ENCODE measurements at regions not wholly inside any gene's neighbourhood (a gene's known extent, or its start where the extent isn't known, plus 50 kb on each side); places are given as distances from the start of the nearest gene placed in this dataset.

DNA sequence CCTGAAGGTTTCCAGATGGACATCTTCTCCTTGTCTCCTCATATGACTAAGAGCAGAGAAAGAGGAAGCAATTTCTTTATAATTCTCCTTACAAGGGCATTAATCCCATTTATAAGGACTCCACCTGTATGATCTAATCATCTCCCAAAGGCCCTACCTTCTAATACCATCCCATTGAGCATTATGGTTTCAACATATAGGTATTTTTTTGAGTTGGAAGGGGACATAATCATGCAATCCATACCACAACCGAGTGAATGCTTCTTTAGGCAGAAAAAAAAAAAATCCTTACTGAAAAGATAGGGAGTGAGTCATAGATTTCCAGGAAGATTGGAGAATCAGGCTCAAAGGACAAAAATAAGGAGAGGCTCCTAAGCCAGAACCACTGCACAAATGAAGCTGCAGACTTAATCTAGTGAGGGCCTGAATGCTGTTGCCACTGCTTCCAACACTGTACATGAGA, 312.5 kb upstream of the HS3ST1 start:
- H3K27me3 ChIP-seq (ENCODE audit: insufficient read depth, low read depth) = no peaks in the 10 kb centered on the region
- H3F3A ChIP-seq (ENCODE audit: insufficient read depth, low read depth) = peaks cover 8% of the 10 kb centered on the region; the same call in 1 of the 2 replicates
- H3K4me1 ChIP-seq (replicated peaks; ENCODE audit: insufficient read depth) = peaks cover 13% of the 10 kb centered on the region; the same call in 1 of the 2 replicates
- POLR2A ChIA-PET (ENCODE audit: unreplicated experiment) = no interaction called here
- BruUV-seq (replicated peaks) = no TSS peak
- TF ChIP-seq EZH2 (IDR thresholded peaks at IDR 0.05; ENCODE audit: low read depth) = no peak
- TF ChIP-seq, protein P1, sequence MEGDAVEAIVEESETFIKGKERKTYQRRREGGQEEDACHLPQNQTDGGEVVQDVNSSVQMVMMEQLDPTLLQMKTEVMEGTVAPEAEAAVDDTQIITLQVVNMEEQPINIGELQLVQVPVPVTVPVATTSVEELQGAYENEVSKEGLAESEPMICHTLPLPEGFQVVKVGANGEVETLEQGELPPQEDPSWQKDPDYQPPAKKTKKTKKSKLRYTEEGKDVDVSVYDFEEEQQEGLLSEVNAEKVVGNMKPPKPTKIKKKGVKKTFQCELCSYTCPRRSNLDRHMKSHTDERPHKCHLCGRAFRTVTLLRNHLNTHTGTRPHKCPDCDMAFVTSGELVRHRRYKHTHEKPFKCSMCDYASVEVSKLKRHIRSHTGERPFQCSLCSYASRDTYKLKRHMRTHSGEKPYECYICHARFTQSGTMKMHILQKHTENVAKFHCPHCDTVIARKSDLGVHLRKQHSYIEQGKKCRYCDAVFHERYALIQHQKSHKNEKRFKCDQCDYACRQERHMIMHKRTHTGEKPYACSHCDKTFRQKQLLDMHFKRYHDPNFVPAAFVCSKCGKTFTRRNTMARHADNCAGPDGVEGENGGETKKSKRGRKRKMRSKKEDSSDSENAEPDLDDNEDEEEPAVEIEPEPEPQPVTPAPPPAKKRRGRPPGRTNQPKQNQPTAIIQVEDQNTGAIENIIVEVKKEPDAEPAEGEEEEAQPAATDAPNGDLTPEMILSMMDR (conservative IDR thresholded peaks at IDR 0.05) = no peak
- H2AFZ ChIP-seq = no peak overlapping the region
- H3K9me3 ChIP-seq (ENCODE audit: insufficient read depth, low read depth) = 0 out of 2 replicates have a peak, but pooled peaks cover 2% of the 10 kb centered on the region
- H3K79me2 ChIP-seq (ENCODE audit: low read depth) = no peaks in the 10 kb centered on the region
- peak in 1 of 2 experiments; percentile 64 for DNase-seq
- H3K4me2 ChIP-seq = 0 out of 2 replicates have a peak overlapping the region, but pooled peaks have one; percentile 4
- intact Hi-C loops (cut with micrococcal nuclease; ENCODE audit: unreplicated experiment) = loop anchor here (2.0 kb wide), 1 partner anchor 40 kb away; no protein-coding TSS in a partner anchor
- H3K4me3 ChIP-seq = no peak overlapping the region
- H3K36me3 ChIP-seq (ENCODE audit: low read depth) = no peaks in the 10 kb centered on the region
- 0 out of 2 replicates have a peak overlapping the region, but pooled peaks have one; percentile 27 for H3K27ac ChIP-seq
- H4K20me1 ChIP-seq (ENCODE audit: insufficient read depth) = no peaks in the 10 kb centered on the region
- no peaks in the 10 kb centered on the region for H3K9me2 ChIP-seq (ENCODE audit: insufficient read depth)
- CTCF ChIA-PET = interaction anchor here (0.7 kb wide), 1 partner anchor 9 kb away, joined by 5 read pairs; no protein-coding TSS in a partner anchor

- Histone ChIP-seq H3K4me1 (replicated peaks; ENCODE audit: insufficient read depth) (peaks cover 13% of the 10 kb centered on the region; the same call in 1 of the 2 replicates), H3K36me3 (ENCODE audit: low read depth) (no peaks in the 10 kb centered on the region), H3K27ac (no peak overlapping the region), H3K27me3 (ENCODE audit: insufficient read depth, low read depth) (no peaks in the 10 kb centered on the region), H3K9me3 (ENCODE audit: insufficient read depth, low read depth) (0 out of 2 replicates have a peak, but pooled peaks cover 2% of the 10 kb centered on the region), H3F3A (ENCODE audit: insufficient read depth, low read depth) (peaks cover 8% of the 10 kb centered on the region; the same call in 1 of the 2 replicates), H3K4me2 (no peak overlapping the region), H3K4me3 (no peak overlapping the region), H3K9me2 (ENCODE audit: insufficient read depth) (no peaks in the 10 kb centered on the region), H3K79me2 (ENCODE audit: low read depth) (no peaks in the 10 kb centered on the region), H4K20me1 (ENCODE audit: insufficient read depth) (no peaks in the 10 kb centered on the region), H2AFZ (no peak overlapping the region)
- ChIA-PET CTCF (no interaction called here), POLR2A (ENCODE audit: unreplicated experiment) (no interaction called here)
- BruUV-seq (replicated peaks) = no TSS peak
- DNase-seq = no peak
- intact Hi-C loops (cut with micrococcal nuclease; ENCODE audit: unreplicated experiment) = loop anchor here (2.0 kb wide), 1 partner anchor 39 kb away; no protein-coding TSS in a partner anchor
- TF ChIP-seq EZH2 (IDR thresholded peaks at IDR 0.05; ENCODE audit: low read depth) = no peak
- TF ChIP-seq, protein P1 (conservative IDR thresholded peaks at IDR 0.05) = no peak
These were observed 311.3 kb upstream of the HS3ST1 start for GRCh38 chr4:11739992-11740391.

DNA sequence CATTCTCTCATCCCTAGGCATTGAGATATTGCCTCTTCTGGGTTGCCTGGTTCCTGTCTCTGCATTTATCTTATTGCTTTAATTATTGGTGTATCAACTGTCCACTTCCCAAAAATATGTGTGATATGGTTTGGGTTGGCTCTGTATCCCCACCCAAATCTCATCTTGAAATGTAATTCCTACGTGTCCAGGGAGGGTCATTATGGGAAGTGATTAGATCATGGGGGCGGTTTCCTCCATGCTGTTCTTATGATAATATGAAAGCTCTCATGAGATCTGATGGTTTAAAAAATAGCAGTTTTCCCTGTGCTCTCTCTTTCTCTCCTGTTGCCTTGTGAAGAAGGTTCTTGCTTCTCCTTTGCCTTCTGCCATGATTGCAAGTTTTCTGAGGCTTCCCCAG, 308.3 kb upstream of the HS3ST1 start:
- ChIA-PET CTCF (no interaction called here), POLR2A (ENCODE audit: unreplicated experiment) (no interaction called here)
- no TSS peak for BruUV-seq (replicated peaks)
- Histone ChIP-seq H3K9me2 (ENCODE audit: insufficient read depth) (no peaks in the 10 kb centered on the region), H3K79me2 (ENCODE audit: low read depth) (no peaks in the 10 kb centered on the region), H3K4me2 (no peak overlapping the region), H3K27me3 (ENCODE audit: insufficient read depth, low read depth) (no peaks in the 10 kb centered on the region), H3K4me3 (no peak overlapping the region), H3K27ac (no peak overlapping the region), H3K9me3 (ENCODE audit: insufficient read depth, low read depth) (0 out of 2 replicates have a peak, but pooled peaks cover 2% of the 10 kb centered on the region), H3K4me1 (replicated peaks; ENCODE audit: insufficient read depth) (peaks cover 13% of the 10 kb centered on the region; the same call in 1 of the 2 replicates), H2AFZ (no peak overlapping the region), H3K36me3 (ENCODE audit: low read depth) (no peaks in the 10 kb centered on the region), H3F3A (ENCODE audit: insufficient read depth, low read depth) (peaks cover 8% of the 10 kb centered on the region; the same call in 1 of the 2 replicates), H4K20me1 (ENCODE audit: insufficient read depth) (no peaks in the 10 kb centered on the region)
- DNase-seq = no peak
- intact Hi-C loops (cut with micrococcal nuclease; ENCODE audit: unreplicated experiment) = no loop called here
- TF ChIP-seq, protein P1 (conservative IDR thresholded peaks at IDR 0.05) = no peak
- no peak for TF ChIP-seq EZH2 (IDR thresholded peaks at IDR 0.05; ENCODE audit: low read depth)

All from PC-9 (cell line).